ENCODE measurements at regions not wholly inside any gene's neighbourhood (a gene's known extent, or its start where the extent isn't known, plus 50 kb on each side); places are given as distances from the start of the nearest gene placed in this dataset.

GRCh38 chr2:207418419-207418818, 111.3 kb upstream of the CREB1 start:
- TF ChIP-seq CTCF (conservative IDR thresholded peaks at IDR 0.05; ENCODE audit: low read depth, low read length): no peak
- DNase-seq (ENCODE audit: low read depth): no peak

GRCh38 chr2:207419331-207419730, 110.4 kb upstream of the CREB1 start:
- H3K4me3 ChIP-seq (ENCODE audit: low read depth, low read length): no peak overlapping the region
- TF ChIP-seq CTCF (conservative IDR thresholded peaks at IDR 0.05; ENCODE audit: low read depth, low read length): no peak
- DNase-seq (ENCODE audit: low read depth): no peak

More at GRCh38 chr2:207418419-207418818, 111.3 kb upstream of the CREB1 start:
- no peak overlapping the region for H3K4me3 ChIP-seq (ENCODE audit: low read depth, low read length)

GRCh38 chr2:207421671-207422070, 108.1 kb upstream of the CREB1 start:
- no peak overlapping the region for H3K4me3 ChIP-seq (ENCODE audit: low read depth, low read length)
- no peak for DNase-seq (ENCODE audit: low read depth)
- no peak for TF ChIP-seq CTCF (conservative IDR thresholded peaks at IDR 0.05; ENCODE audit: low read depth, low read length)

- no peak for TF ChIP-seq CTCF (conservative IDR thresholded peaks at IDR 0.05; ENCODE audit: low read depth, low read length)
- no peak for DNase-seq (ENCODE audit: low read depth)
- H3K4me3 ChIP-seq (ENCODE audit: low read depth, low read length): no peak overlapping the region
Measured at GRCh38 chr2:207422380-207422779, 107.4 kb upstream of the CREB1 start.

GRCh38 chr2:207423886-207424285, 105.9 kb upstream of the CREB1 start:
- DNase-seq (ENCODE audit: low read depth): peak; percentile 95
- no peak for TF ChIP-seq CTCF (conservative IDR thresholded peaks at IDR 0.05; ENCODE audit: low read depth, low read length)

GRCh38 chr2:207427986-207428385, 101.8 kb upstream of the CREB1 start:
- H3K4me3 ChIP-seq (ENCODE audit: low read depth, low read length): no peak overlapping the region
- no peak for TF ChIP-seq CTCF (conservative IDR thresholded peaks at IDR 0.05; ENCODE audit: low read depth, low read length)
- no peak for DNase-seq (ENCODE audit: low read depth)

More at GRCh38 chr2:207423886-207424285, 105.9 kb upstream of the CREB1 start:
- no peak overlapping the region for H3K4me3 ChIP-seq (ENCODE audit: low read depth, low read length)

- no peak for TF ChIP-seq CTCF (conservative IDR thresholded peaks at IDR 0.05; ENCODE audit: low read depth, low read length)
- H3K4me3 ChIP-seq (ENCODE audit: low read depth, low read length): no peak overlapping the region
- no peak for DNase-seq (ENCODE audit: low read depth)
Measured at GRCh38 chr2:207428573-207428972, 101.2 kb upstream of the CREB1 start.
